Spleen (tissue), 11 donors: ENCODE measurements at regions not wholly inside any gene's neighbourhood (a gene's known extent, or its start where the extent isn't known, plus 50 kb on each side); places are given as distances from the start of the nearest gene placed in this dataset.

Source experiments
- DNase-seq: peaks from one replicate; pipeline ENCODE4 v3.0.0-alpha.2; 2020
- H3K27ac ChIP-seq, 8 donors: fragments of 200-600 bp; sonication (generic) in 7 of 8; 1 replicate in 4 of 8; 2 replicates in 4 of 8; pipeline versions ENCODE4 v1.5.0 to v1.8.0; 2016 to 2021; ENCODE audit warnings: inconsistent platforms in 4 of 8, mild to moderate bottlenecking in 4 of 8, moderate library complexity in 1 of 8
- H3K27me3 ChIP-seq, 7 donors: fragments of 200-600 bp; sonication (generic) in 6 of 7; replicated peaks in 1 of 7; 1 replicate in 4 of 7; 2 replicates in 3 of 7; pipeline versions ENCODE4 v1.5.0 to v1.8.0; 2016 to 2021; ENCODE audit warnings: inconsistent platforms in 3 of 7, mild to moderate bottlenecking in 1 of 7
- H3K36me3 ChIP-seq, 6 donors: fragments of 200-600 bp; sonication (generic) in 5 of 6; 1 replicate in 4 of 6; 2 replicates in 2 of 6; pipeline versions ENCODE4 v1.5.0 to v1.8.0; 2016 to 2021; ENCODE audit warnings: inconsistent platforms in 2 of 6
- H3K4me1 ChIP-seq, 6 donors: fragments of 200-600 bp; sonication (generic) in 5 of 6; 1 replicate in 3 of 6; 2 replicates in 3 of 6; pipeline versions ENCODE4 v1.5.0 to v1.8.0; 2016 to 2021; ENCODE audit warnings: inconsistent platforms in 3 of 6
- H3K4me3 ChIP-seq, 8 donors: fragments of 200-600 bp; sonication (generic) in 7 of 8; 1 replicate in 4 of 8; 2 replicates in 4 of 8; pipeline versions ENCODE4 v1.5.0 to v1.8.0; 2016 to 2021; ENCODE audit warnings: inconsistent platforms in 4 of 8, mild to moderate bottlenecking in 4 of 8, moderate library complexity in 2 of 8
- H3K9me3 ChIP-seq, 8 donors: fragments of 200-600 bp; sonication (generic) in 7 of 8; 1 replicate in 4 of 8; 2 replicates in 4 of 8; pipeline versions ENCODE4 v1.5.0 to v1.8.0; 2016 to 2021; ENCODE audit warnings: inconsistent platforms in 4 of 8
- CTCF ChIP-seq, 11 experiments: fragments of 200-600 bp in 7 of 11; fragments of 450-650 bp in 4 of 11; sonication (generic) in 4 of 11; IDR thresholded peaks in 8 of 11; conservative IDR thresholded peaks in 3 of 11; 1 replicate in 7 of 11; 2 replicates in 4 of 11; pipeline versions ENCODE4 v1.4.0 to v1.8.0; 2016 to 2021; ENCODE audit warnings: antibody characterized with exemption in 11 of 11, inconsistent platforms in 4 of 11, mild to moderate bottlenecking in 1 of 11
- POLR2A ChIP-seq, 3 donors: fragments of 450-650 bp; IDR thresholded peaks; one replicate each; pipeline ENCODE4 v1.5.1; 2017; ENCODE audit warnings: antibody characterized with exemption in 3 of 3, mild to moderate bottlenecking in 1 of 3
- POLR2AphosphoS5 ChIP-seq, 3 donors: sonication (generic); formaldehyde crosslinking; IDR thresholded peaks; one replicate each; pipeline ENCODE4 v1.5.1; 2017; ENCODE audit warnings: antibody characterized with exemption in 3 of 3
- WGBS, 5 donors: extraction: QIAGEN DNeasy Blood & Tissue Kit in 3 of 5; methylation state at CpG; one replicate each; pipeline versions ENCODE4 v1.1.5 to v1.1.7; 2013 to 2018; 5-methylcytosine and 5-hydroxymethylcytosine counted together
- intact Hi-C: fragments of 100-400 bp; cut with DNase I; formaldehyde crosslinking; loops from one replicate; pipeline ENCODE4 v1.15.0; 2023; ENCODE audit warnings: low total_unique reads
- donor health status: healthy with polysubstance abuse.
- donor health status: DM: no; HTN: no; CAD: no; lungs with moderate emphysema.
- donor health status: DM: no; HTN: no; CAD: no.
- donor health status: Bipolar disorder and iron deficiency.
- donor health status: healthy.
- donor health status: DM: no; HTN: no; CAD: no.
- donor health status: DM: yes; HTN: yes; CAD: no.

- H3K4me1 ChIP-seq = peaks cover 0 to 17% (median 0%) of the 10 kb centered on the region in 6 donors
- no peak overlapping the region for H3K4me3 ChIP-seq
- 94 to 98% (median 96%) methylated on average over 5 of the region's 5 CpGs for WGBS, 5 donors
- no peaks in the 10 kb centered on the region for H3K36me3 ChIP-seq
- H3K27me3 ChIP-seq = no peaks in the 10 kb centered on the region
- TF ChIP-seq CTCF (IDR thresholded peaks at IDR 0.05 in 8 of 11, conservative IDR thresholded peaks at IDR 0.05 in 3 of 11) (no peak), POLR2AphosphoS5 (IDR thresholded peaks at IDR 0.05) (no peak), POLR2A (IDR thresholded peaks at IDR 0.05) (no peak)
- H3K9me3 ChIP-seq = no peaks in the 10 kb centered on the region
- H3K27ac ChIP-seq = no peak overlapping the region
- intact Hi-C loops = no loop called here
- no peak for DNase-seq
Measured at GRCh38 chr13:32903720-32904119, 112.5 kb upstream of the KL start.

DNA sequence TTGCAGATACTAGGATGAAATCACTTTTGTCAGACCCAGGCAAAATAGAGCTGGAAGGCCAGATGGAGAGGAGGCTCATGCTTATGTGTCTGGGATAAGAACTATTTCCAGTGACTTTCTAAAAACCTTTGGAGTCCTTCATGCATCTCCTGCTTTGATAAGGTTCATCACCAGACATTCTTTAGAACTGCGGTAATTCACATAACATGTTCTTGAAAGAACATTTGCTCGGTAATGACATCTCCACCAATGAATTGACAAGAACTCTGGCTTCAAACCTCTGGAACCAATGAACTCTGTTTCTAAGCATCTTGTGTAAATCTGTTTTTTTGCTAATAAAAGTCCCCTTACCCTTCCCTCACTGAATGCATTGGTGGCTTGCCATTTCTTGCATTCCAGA is 112.0 kb upstream of the KL start:
- H3K4me1 ChIP-seq = peaks cover 0 to 17% (median 0%) of the 10 kb centered on the region in 6 donors
- no peaks in the 10 kb centered on the region for H3K36me3 ChIP-seq
- DNase-seq = no peak
- TF ChIP-seq POLR2AphosphoS5 (IDR thresholded peaks at IDR 0.05) (no peak), CTCF (IDR thresholded peaks at IDR 0.05 in 8 of 11, conservative IDR thresholded peaks at IDR 0.05 in 3 of 11) (no peak)
- H3K9me3 ChIP-seq = no peaks in the 10 kb centered on the region
- 94 to 98% (median 95%) methylated on average over 2 of the region's 2 CpGs for WGBS, 5 donors
- H3K4me3 ChIP-seq = no peak overlapping the region
- H3K27ac ChIP-seq = no peak overlapping the region
- no peaks in the 10 kb centered on the region for H3K27me3 ChIP-seq
- intact Hi-C loops = no loop called here

GRCh38 chr13:32905063-32905863 is 111.0 kb upstream of the KL start:
- no peak overlapping the region for H3K4me3 ChIP-seq
- TF ChIP-seq POLR2AphosphoS5 (IDR thresholded peaks at IDR 0.05) = no peak
- no peak for TF ChIP-seq CTCF (IDR thresholded peaks at IDR 0.05 in 8 of 11, conservative IDR thresholded peaks at IDR 0.05 in 3 of 11)
- TF ChIP-seq POLR2A (IDR thresholded peaks at IDR 0.05) = no peak
- peaks cover 0 to 17% (median 0%) of the 10 kb centered on the region in 6 donors for H3K4me1 ChIP-seq
- H3K27ac ChIP-seq = no peak overlapping the region
- DNase-seq = no peak
- no peaks in the 10 kb centered on the region for H3K9me3 ChIP-seq
- H3K27me3 ChIP-seq = no peaks in the 10 kb centered on the region
- 44 to 61% (median 46%) methylated on average over 6 of the region's 6 CpGs for WGBS, 5 donors
- intact Hi-C loops = no loop called here
- H3K36me3 ChIP-seq = no peaks in the 10 kb centered on the region

GRCh38 chr13:32905864-32906180 is 110.4 kb upstream of the KL start:
- H3K4me3 ChIP-seq = no peak overlapping the region
- 31 to 46% (median 38%) methylated on average over 4 of the region's 4 CpGs for WGBS, 5 donors
- no peaks in the 10 kb centered on the region for H3K27me3 ChIP-seq
- peaks cover 0 to 17% (median 0%) of the 10 kb centered on the region in 6 donors for H3K4me1 ChIP-seq
- no peak for DNase-seq
- no peaks in the 10 kb centered on the region for H3K36me3 ChIP-seq
- intact Hi-C loops = no loop called here
- H3K27ac ChIP-seq = no peak overlapping the region
- no peak for TF ChIP-seq POLR2AphosphoS5 (IDR thresholded peaks at IDR 0.05)
- H3K9me3 ChIP-seq = no peaks in the 10 kb centered on the region
